Vagina (tissue), 2 donors: ENCODE measurements at regions not wholly inside any gene's neighbourhood (a gene's known extent, or its start where the extent isn't known, plus 50 kb on each side); places are given as distances from the start of the nearest gene placed in this dataset.

ENCODE experiments used
- POLR2A ChIP-seq, 2 donors: fragments of 450-650 bp; IDR thresholded peaks; one replicate each; pipeline ENCODE4 v1.6.1; 2017; ENCODE audit warnings: antibody characterized with exemption in 2 of 2, mild to moderate bottlenecking in 2 of 2, moderate library complexity in 2 of 2
- POLR2AphosphoS5 ChIP-seq, 2 donors: sonication (generic); formaldehyde crosslinking; IDR thresholded peaks; one replicate each; pipeline ENCODE4 v1.9.0; 2017; ENCODE audit warnings: antibody characterized with exemption in 2 of 2, mild to moderate bottlenecking in 2 of 2, low read depth in 1 of 2; ENCODE audit not compliant: insufficient read depth in 1 of 2
- TF ChIP-seq, protein P1 (sequence below), 3 experiments: fragments of 450-650 bp in 2 of 3; fragments of 200-600 bp in 1 of 3; sonication (generic) in 1 of 3; IDR thresholded peaks; one replicate each; pipeline ENCODE4 v1.5.1; 2017 to 2019; ENCODE audit warnings: antibody characterized with exemption in 3 of 3, mild to moderate bottlenecking in 2 of 3, moderate library complexity in 2 of 3

DNA sequence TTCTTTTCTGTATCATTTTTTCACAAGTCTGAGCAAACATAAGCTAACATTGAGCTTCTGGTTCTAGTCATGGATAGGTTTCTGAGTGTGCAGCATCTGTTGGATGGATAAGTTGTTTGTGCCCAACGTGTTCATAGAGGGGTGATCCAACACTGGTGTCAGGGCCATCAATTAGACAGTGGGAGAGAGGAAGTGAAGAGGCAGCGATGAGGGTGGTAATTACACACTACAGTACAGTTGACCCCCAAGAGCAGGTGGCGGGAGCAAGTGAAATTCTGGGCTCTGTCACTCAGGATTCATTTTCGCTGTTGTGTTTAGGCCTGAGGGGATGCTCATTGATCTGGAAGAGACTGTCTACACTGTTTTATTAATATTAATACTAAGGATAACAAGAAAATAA, 180.0 kb upstream of the CXCR4 start:
- TF ChIP-seq, protein P1, sequence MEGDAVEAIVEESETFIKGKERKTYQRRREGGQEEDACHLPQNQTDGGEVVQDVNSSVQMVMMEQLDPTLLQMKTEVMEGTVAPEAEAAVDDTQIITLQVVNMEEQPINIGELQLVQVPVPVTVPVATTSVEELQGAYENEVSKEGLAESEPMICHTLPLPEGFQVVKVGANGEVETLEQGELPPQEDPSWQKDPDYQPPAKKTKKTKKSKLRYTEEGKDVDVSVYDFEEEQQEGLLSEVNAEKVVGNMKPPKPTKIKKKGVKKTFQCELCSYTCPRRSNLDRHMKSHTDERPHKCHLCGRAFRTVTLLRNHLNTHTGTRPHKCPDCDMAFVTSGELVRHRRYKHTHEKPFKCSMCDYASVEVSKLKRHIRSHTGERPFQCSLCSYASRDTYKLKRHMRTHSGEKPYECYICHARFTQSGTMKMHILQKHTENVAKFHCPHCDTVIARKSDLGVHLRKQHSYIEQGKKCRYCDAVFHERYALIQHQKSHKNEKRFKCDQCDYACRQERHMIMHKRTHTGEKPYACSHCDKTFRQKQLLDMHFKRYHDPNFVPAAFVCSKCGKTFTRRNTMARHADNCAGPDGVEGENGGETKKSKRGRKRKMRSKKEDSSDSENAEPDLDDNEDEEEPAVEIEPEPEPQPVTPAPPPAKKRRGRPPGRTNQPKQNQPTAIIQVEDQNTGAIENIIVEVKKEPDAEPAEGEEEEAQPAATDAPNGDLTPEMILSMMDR (IDR thresholded peaks at IDR 0.05), result no peak
- TF ChIP-seq POLR2A (IDR thresholded peaks at IDR 0.05) (no peak), POLR2AphosphoS5 (IDR thresholded peaks at IDR 0.05; ENCODE audit: insufficient read depth in 1 of 2, low read depth in 1 of 2) (no peak)
